WI38 (cell line): ENCODE measurements at regions not wholly inside any gene's neighbourhood (a gene's known extent, or its start where the extent isn't known, plus 50 kb on each side); places are given as distances from the start of the nearest gene placed in this dataset.

Source experiments
- H3K4me3 ChIP-seq: 2 replicates; pipeline ENCODE4 v1.5.1; 2011; ENCODE audit warnings: low read depth, mild to moderate bottlenecking, control low read depth, low read length
- CTCF ChIP-seq: IDR thresholded peaks from 2 replicates; pipeline ENCODE4 v1.5.1; 2012; ENCODE audit warnings: low read depth, mild to moderate bottlenecking, control low read depth, low read length

GRCh38 chr7:27299861-27300260 is 57.3 kb downstream of the EVX1 start:
- no peak for TF ChIP-seq CTCF

GRCh38 chr7:27300421-27300820 is 57.8 kb downstream of the EVX1 start:
- no peak for TF ChIP-seq CTCF
- no peak overlapping the region for H3K4me3 ChIP-seq

More at GRCh38 chr7:27299861-27300260, 57.3 kb downstream of the EVX1 start:
- H3K4me3 ChIP-seq: no peak overlapping the region

GRCh38 chr7:27302590-27302989 is 60.0 kb downstream of the EVX1 start:
- TF ChIP-seq CTCF: no peak
- H3K4me3 ChIP-seq: no peak overlapping the region

GRCh38 chr7:27303026-27303425 is 60.4 kb downstream of the EVX1 start:
- no peak for TF ChIP-seq CTCF
- no peak overlapping the region for H3K4me3 ChIP-seq

GRCh38 chr7:27305854-27306253 is 63.3 kb downstream of the EVX1 start:
- H3K4me3 ChIP-seq: no peak overlapping the region
- no peak for TF ChIP-seq CTCF

- TF ChIP-seq CTCF: no peak
Observed at GRCh38 chr7:27312820-27313219, 70.2 kb downstream of the EVX1 start.

GRCh38 chr7:27314111-27314510 is 71.5 kb downstream of the EVX1 start:
- TF ChIP-seq CTCF: no peak
- no peak overlapping the region for H3K4me3 ChIP-seq

More at GRCh38 chr7:27312820-27313219, 70.2 kb downstream of the EVX1 start:
- no peak overlapping the region for H3K4me3 ChIP-seq
